Vagina (tissue), 2 donors: ENCODE measurements at regions not wholly inside any gene's neighbourhood (a gene's known extent, or its start where the extent isn't known, plus 50 kb on each side); places are given as distances from the start of the nearest gene placed in this dataset.

Experiments
- CTCF ChIP-seq, 3 experiments: fragments of 450-650 bp in 2 of 3; fragments of 200-600 bp in 1 of 3; sonication (generic) in 1 of 3; IDR thresholded peaks; one replicate each; pipeline ENCODE4 v1.5.1; 2017 to 2019; ENCODE audit warnings: antibody characterized with exemption in 3 of 3, mild to moderate bottlenecking in 2 of 3, moderate library complexity in 2 of 3
- POLR2A ChIP-seq, 2 donors: fragments of 450-650 bp; IDR thresholded peaks; one replicate each; pipeline ENCODE4 v1.6.1; 2017; ENCODE audit warnings: antibody characterized with exemption in 2 of 2, mild to moderate bottlenecking in 2 of 2, moderate library complexity in 2 of 2
- POLR2AphosphoS5 ChIP-seq, 2 donors: sonication (generic); formaldehyde crosslinking; IDR thresholded peaks; one replicate each; pipeline ENCODE4 v1.9.0; 2017; ENCODE audit warnings: antibody characterized with exemption in 2 of 2, mild to moderate bottlenecking in 2 of 2, low read depth in 1 of 2; ENCODE audit not compliant: insufficient read depth in 1 of 2

GRCh38 chr15:31455499-31455898 lies 128.9 kb downstream of the KLF13 start:
- TF ChIP-seq POLR2A (IDR thresholded peaks at IDR 0.05) (no peak), CTCF (IDR thresholded peaks at IDR 0.05) (no peak), POLR2AphosphoS5 (IDR thresholded peaks at IDR 0.05; ENCODE audit: insufficient read depth in 1 of 2, low read depth in 1 of 2) (no peak)
